Small intestine (tissue), 7 donors: ENCODE measurements at regions not wholly inside any gene's neighbourhood (a gene's known extent, or its start where the extent isn't known, plus 50 kb on each side); places are given as distances from the start of the nearest gene placed in this dataset.

Experiments
- DNase-seq, 2 donors: peaks; one replicate each; pipeline versions ENCODE4 v3.0.0 to v3.0.0-alpha.2; 2013
- FAIRE-seq: peaks from 2 replicates; lab custom pipeline; 2012; peaks lifted over from hg19 to GRCh38; lab: Jason Lieb, UNC
- H3K27ac ChIP-seq, 3 donors: one replicate each; pipeline ENCODE4 v1.5.1; 2013; ENCODE audit warnings: low read length in 2 of 3, mild to moderate bottlenecking in 2 of 3, control low read depth in 1 of 3, inconsistent platforms in 1 of 3, low read depth in 1 of 3, moderate library complexity in 1 of 3
- H3K27me3 ChIP-seq, 3 donors: one replicate each; pipeline ENCODE4 v1.6.1; 2013; ENCODE audit warnings: low read length in 3 of 3, inconsistent platforms in 1 of 3; ENCODE audit not compliant: control insufficient read depth in 3 of 3, insufficient read depth in 3 of 3
- H3K36me3 ChIP-seq, 3 donors: one replicate each; pipeline ENCODE4 v1.6.1; 2013; ENCODE audit warnings: low read length in 3 of 3, inconsistent platforms in 1 of 3, low read depth in 1 of 3, mild to moderate bottlenecking in 1 of 3, moderate library complexity in 1 of 3; ENCODE audit not compliant: control insufficient read depth in 3 of 3, insufficient read depth in 2 of 3
- H3K4me1 ChIP-seq, 3 donors: one replicate each; pipeline ENCODE4 v1.6.1; 2013; ENCODE audit warnings: low read length in 2 of 3, inconsistent platforms in 1 of 3, low read depth in 1 of 3, mild to moderate bottlenecking in 1 of 3, moderate library complexity in 1 of 3; ENCODE audit not compliant: control insufficient read depth in 3 of 3, insufficient read depth in 2 of 3
- H3K4me3 ChIP-seq, 3 donors: one replicate each; pipeline ENCODE4 v1.5.1; 2013; ENCODE audit warnings: low read length in 3 of 3, control low read depth in 1 of 3, inconsistent platforms in 1 of 3, low read depth in 1 of 3, mild to moderate bottlenecking in 1 of 3, moderate library complexity in 1 of 3
- H3K9me3 ChIP-seq, 2 donors: one replicate each; pipeline ENCODE4 v1.6.1; 2013; ENCODE audit warnings: low read depth in 1 of 2, low read length in 1 of 2; ENCODE audit not compliant: control insufficient read depth in 2 of 2, insufficient read depth in 1 of 2
- WGBS, 3 donors: extraction: QIAGEN DNeasy Blood & Tissue Kit; methylation state at CpG; one replicate each; pipeline ENCODE4 v1.1.7; 2013; 5-methylcytosine and 5-hydroxymethylcytosine counted together
- donor health status: healthy with polysubstance abuse.
- donor health status: control.
- donor health status: control.
- donor health status: Bipolar disorder and iron deficiency.
- donor health status: healthy.

DNA sequence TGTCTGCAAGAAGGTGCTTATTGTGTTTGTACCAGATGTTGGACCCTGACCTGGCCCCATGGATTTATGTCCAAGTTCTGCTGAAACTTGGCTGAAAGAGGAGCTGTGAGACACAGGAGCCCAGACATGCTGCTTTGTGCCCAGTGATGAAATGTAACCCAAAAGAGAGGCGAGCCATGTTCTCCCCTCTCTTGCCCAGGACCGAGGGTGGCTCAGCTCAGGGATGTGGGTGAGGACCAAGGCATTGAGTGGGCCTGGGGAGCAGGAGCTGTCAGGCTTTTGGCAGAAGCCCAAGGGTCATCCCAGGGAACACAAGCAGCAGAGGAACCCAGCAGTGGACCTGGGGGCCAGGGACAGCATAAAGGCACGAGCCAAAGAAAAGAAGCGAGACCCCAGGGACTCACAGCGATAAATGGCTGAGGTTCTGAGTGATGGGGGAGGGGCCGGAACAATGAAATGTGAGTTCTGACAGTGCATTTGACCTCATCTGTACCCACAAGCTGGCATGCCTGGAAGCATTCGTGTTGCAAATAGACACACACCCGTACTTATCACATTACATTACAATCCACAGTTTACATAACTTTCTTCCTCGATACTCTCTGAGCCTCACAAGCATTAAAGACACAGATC, 363.4 kb upstream of the JARID2 start:
- H3K27ac ChIP-seq, result no peak overlapping the region
- H3K9me3 ChIP-seq, result no peaks in the 10 kb centered on the region
- no peak overlapping the region for H3K4me3 ChIP-seq
- DNase-seq, result no peak
- H3K36me3 ChIP-seq, result no peaks in the 10 kb centered on the region
- WGBS, 3 donors, result 66 to 73% (median 71%) methylated on average over 9 of the region's 9 CpGs
- no peaks in the 10 kb centered on the region for H3K27me3 ChIP-seq
- FAIRE-seq, result no peak
- H3K4me1 ChIP-seq, result peaks cover 0 to 2% (median 0%) of the 10 kb centered on the region in 3 donors

DNA sequence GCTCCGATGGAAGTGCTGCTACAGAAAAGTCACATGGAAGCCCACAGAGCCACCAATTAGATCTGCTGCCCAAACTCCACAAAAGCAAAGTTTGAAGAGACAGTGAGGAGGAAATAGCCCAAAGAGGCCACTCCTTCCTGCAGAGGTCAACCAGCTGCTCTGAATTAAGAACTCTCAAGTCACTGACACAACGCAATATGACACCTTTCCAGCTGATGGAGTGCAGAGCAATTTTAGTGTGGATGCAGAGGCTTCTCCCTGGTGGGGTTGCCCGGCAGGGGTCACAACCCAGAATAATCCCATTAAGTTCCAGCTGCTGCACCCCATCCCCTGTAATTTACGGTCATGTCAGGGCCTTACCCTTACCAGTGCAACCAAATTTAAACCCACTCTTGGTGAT, 361.9 kb upstream of the JARID2 start:
- Histone ChIP-seq H3K4me1 (peaks cover 0 to 3% (median 2%) of the 10 kb centered on the region in 3 donors), H3K4me3 (no peak overlapping the region), H3K9me3 (no peaks in the 10 kb centered on the region), H3K36me3 (no peaks in the 10 kb centered on the region), H3K27me3 (no peaks in the 10 kb centered on the region), H3K27ac (no peak overlapping the region)
- 88 to 90% (median 90%) methylated on average over 4 of the region's 4 CpGs for WGBS, 3 donors
- FAIRE-seq (no peak), DNase-seq (no peak)

DNA sequence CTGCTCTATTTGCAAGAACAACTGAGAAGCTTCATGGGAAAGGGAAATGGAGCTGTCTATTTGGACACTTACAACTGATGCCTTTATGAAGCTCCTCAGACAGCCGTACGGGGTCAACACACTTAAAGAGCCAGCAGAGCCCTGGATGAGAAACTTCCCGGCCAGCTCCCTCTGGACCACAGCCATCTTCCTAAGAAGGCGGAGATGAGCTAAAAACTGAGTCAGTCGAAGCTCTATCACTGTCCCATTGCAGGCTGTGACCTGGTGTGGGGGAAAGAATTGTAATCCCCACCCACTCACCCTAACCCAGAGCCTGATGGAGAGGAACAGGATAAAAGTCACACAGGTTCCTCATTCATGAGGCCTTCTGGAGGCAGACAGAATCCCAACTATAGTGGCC, 360.4 kb upstream of the JARID2 start:
- no peaks in the 10 kb centered on the region for H3K36me3 ChIP-seq
- H3K27me3 ChIP-seq, result no peaks in the 10 kb centered on the region
- H3K4me3 ChIP-seq, result no peak overlapping the region
- no peak for DNase-seq
- FAIRE-seq, result no peak
- H3K27ac ChIP-seq, result no peak overlapping the region
- WGBS, 3 donors, result 64 to 90% (median 79%) methylated on average over 5 of the region's 5 CpGs
- H3K9me3 ChIP-seq, result peaks cover 0 to 5% of the 10 kb centered on the region in 2 donors
- peaks cover 2 to 10% (median 3%) of the 10 kb centered on the region in 3 donors for H3K4me1 ChIP-seq

DNA sequence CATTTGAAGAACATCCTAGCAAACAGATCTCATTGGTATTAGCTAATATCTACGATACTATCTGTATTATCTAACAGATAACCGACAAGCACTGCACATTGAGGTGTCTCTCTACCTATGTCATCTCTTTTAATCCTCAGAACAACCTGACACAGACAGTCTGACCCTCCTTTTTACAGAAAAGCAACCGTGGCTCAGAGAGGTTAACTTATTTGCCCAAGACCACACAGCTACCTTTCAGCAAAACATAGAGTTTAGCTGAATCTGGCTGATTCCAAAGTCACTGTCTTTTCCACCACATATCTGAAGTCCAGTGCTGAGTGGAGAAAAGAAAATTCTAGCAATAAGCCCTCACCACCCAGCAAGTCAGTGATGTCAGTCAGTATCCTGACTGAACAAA, 358.7 kb upstream of the JARID2 start:
- WGBS, 3 donors, result 85 to 94% (median 92%) methylated on average over 3 of the region's 3 CpGs
- FAIRE-seq, result no peak

GRCh38 chr6:14887986-14888574, 357.8 kb upstream of the JARID2 start:
- Histone ChIP-seq H3K27me3 (no peaks in the 10 kb centered on the region), H3K36me3 (no peaks in the 10 kb centered on the region), H3K4me3 (no peak overlapping the region), H3K27ac (no peak overlapping the region), H3K9me3 (peaks cover 0 to 5% of the 10 kb centered on the region in 2 donors), H3K4me1 (peaks cover 0 to 10% (median 3%) of the 10 kb centered on the region in 3 donors)
- DNase-seq, result no peak
- 91 to 97% (median 97%) methylated on average over 5 of the region's 5 CpGs for WGBS, 3 donors
- FAIRE-seq, result no peak

More for the DNA sequence above, 358.7 kb upstream of the JARID2 start:
- no peak for DNase-seq
- Histone ChIP-seq H3K36me3 (no peaks in the 10 kb centered on the region), H3K9me3 (peaks cover 0 to 5% of the 10 kb centered on the region in 2 donors), H3K27ac (no peak overlapping the region), H3K27me3 (no peaks in the 10 kb centered on the region), H3K4me3 (no peak overlapping the region), H3K4me1 (peaks cover 2 to 10% (median 3%) of the 10 kb centered on the region in 3 donors)

GRCh38 chr6:14888575-14889000, 357.3 kb upstream of the JARID2 start:
- WGBS, 3 donors, result 87 to 92% (median 91%) methylated on average over 4 of the region's 4 CpGs
- peaks cover 0 to 5% of the 10 kb centered on the region in 2 donors for H3K9me3 ChIP-seq
- no peak for DNase-seq
- FAIRE-seq, result no peak
- H3K4me1 ChIP-seq, result peaks cover 0 to 10% (median 3%) of the 10 kb centered on the region in 3 donors
- H3K4me3 ChIP-seq, result no peak overlapping the region
- no peaks in the 10 kb centered on the region for H3K36me3 ChIP-seq
- no peak overlapping the region for H3K27ac ChIP-seq
- no peaks in the 10 kb centered on the region for H3K27me3 ChIP-seq

DNA sequence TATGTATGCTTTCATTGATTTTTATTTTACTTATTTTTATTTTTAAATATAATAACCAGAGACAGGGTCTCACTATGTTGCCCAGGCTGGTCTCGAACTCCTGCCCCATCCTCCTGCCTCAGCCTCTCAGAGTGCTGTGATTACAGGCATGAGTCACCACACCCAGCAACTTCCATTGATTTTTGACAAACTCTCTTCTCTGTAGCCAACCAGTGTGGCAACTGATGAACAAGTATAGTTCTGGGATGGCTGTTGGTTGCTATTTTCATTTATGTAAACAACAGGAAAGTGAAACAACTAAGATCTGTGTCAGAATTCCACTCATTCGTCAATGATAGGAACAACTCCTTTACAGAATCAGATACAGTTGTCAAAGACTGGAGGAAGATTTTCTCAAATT, 356.7 kb upstream of the JARID2 start:
- 24 to 54% (median 49%) methylated on average over 2 of the region's 2 CpGs for WGBS, 3 donors
- Histone ChIP-seq H3K36me3 (no peaks in the 10 kb centered on the region), H3K9me3 (peaks cover 0 to 5% of the 10 kb centered on the region in 2 donors), H3K4me1 (peaks cover 0 to 10% (median 3%) of the 10 kb centered on the region in 3 donors), H3K4me3 (no peak overlapping the region), H3K27me3 (no peaks in the 10 kb centered on the region), H3K27ac (no peak overlapping the region)
- DNase-seq (peak; percentile 51 to 57), FAIRE-seq (no peak)

DNA sequence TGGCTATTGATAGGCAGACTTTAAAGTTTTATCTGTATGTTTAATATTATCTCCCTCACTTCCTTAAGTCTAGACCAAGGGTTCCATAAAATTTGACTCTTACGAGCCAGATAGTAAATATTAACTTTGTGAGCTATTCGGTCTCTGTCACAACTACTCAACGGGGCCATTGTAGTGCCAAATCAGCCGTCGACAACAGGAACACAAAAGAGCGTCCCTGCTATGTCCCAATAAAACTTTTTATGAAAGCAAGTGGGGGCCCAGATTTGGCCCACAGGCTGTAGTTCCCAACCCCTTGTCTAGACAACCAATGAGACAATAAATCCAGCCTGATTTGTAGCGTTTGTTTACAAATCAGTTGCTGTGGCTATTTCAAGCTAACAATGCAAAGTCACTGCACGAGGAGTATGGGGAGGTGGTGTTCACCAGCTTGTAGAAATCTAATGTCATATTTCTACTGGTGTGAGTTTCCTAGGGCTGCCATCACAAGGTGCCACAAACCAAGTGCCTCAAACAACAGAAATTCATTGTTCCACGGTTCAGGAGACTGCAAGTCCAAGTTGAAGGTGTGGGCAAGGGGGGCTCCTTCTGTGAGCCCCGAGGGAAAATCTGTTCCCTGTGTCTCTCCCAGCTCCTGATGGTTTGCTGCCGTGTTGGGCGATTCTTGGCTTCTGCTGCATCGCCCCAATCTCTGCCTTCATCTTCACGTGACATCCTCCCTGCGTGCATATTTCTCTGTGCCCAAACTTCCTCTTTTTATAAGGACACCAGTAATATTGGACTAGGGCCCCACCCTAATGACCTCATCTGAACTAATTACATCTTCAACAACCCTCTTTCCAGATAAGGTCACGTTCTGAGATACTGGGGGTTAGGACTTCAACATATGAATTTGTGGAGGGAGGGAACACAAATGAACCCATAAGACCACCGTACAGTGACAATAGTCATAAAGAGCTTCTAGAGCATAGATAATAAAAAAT, 356.0 kb upstream of the JARID2 start:
- H3K27ac ChIP-seq, result no peak overlapping the region
- peak; percentile 44 to 62 for DNase-seq

More for the DNA sequence above, 356.0 kb upstream of the JARID2 start:
- H3K27me3 ChIP-seq, result no peaks in the 10 kb centered on the region
- 50 to 62% (median 57%) methylated on average over 17 of the region's 17 CpGs for WGBS, 3 donors
- no peaks in the 10 kb centered on the region for H3K36me3 ChIP-seq
- peaks cover 0 to 10% (median 3%) of the 10 kb centered on the region in 3 donors for H3K4me1 ChIP-seq
- no peak overlapping the region for H3K4me3 ChIP-seq
- FAIRE-seq, result no peak
- H3K9me3 ChIP-seq, result peaks cover 0 to 5% of the 10 kb centered on the region in 2 donors
